ENCODE measurements at regions not wholly inside any gene's neighbourhood (a gene's known extent, or its start where the extent isn't known, plus 50 kb on each side); places are given as distances from the start of the nearest gene placed in this dataset.
A peak's percentile ranks its signal among the peaks of the same experiment; 100 is the strongest.
"Not testable (repeated sequence)": the region's sequence is repeated elsewhere in the genome, so short reads cannot be mapped to it uniquely, and the experiment has no call there.

DNA sequence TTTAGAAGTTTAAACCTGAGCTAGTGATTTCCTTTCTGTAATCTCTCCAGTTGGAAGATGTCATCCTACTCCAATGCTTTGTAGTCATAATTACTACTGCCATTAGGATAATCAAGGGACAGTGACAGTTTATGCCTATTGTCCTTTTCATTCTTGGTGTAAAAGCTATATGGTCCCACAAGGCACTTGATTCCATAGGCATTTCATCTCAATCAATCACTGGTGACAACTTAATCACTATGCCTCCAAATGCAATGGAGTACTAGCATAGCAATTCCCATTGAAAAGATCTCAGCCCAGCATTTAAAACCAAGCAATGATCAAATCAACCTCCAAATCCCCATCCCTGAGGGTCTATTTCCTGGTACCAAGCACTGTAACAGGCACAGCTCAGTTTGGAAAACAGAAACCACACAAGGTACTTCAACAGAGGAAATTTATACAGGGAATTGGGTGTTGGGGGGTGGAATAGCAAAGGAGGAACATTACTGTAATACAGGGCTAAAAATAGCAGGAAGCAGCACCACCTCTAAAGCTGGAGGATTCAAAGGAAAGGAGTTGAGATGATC is 51.0 kb downstream of the FHIP2A start:
- DNase-seq: no peak

DNA sequence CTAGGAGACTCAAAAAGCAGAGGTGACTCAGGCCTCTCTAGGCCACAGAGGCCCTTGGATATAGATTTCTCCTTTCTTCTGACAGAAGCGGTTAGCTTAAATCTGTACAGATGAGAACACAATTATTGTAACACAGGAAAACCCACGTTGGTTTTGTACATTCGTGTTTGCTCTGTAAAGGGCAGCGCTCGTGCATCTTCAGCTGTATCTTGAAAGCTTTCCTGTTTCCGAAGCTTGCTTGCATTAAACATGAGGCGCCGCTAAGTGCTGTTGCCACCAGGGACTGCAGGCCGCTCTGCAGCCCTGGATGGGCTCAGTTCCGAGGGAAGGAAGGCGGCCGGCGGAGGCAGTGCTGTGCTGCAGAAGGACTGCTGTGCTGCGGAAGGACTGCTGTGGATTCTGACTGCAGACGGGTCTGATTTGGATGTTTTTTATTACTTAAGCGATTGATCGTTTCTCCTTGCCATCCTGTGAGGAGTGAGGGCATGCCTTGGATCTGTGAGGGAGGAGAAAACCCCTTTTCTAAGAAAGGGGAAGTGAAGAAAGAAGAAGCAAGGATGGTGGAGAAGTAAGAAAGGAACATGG is 53.3 kb downstream of the FHIP2A start:
- no peak for DNase-seq

DNA sequence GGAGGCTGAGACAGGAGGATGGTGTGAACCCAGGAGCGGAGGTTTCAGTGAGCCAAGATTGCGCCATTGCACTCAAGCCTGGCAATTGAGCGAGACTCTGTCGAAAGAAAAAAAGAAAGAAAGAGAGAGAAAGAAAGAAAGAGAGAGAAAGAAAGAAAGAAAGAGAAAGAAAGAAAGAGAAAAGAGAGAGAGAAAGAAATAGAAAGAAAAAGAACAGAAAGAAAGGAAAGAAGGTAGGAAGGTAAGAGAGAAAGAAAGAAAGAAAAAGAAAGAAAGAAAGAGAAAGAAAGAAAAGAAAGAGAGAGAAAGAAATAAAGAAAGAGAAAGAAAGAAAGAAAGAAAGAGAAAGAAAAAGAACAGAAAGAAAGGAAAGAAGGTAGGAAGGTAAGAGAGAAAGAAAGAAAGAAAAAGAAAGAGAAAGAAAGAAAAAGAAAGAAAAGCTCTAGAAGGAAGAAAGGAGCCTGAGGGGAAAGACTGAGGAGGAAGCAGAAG is 54.1 kb downstream of the FHIP2A start:
- not testable (repeated sequence) for DNase-seq

DNA sequence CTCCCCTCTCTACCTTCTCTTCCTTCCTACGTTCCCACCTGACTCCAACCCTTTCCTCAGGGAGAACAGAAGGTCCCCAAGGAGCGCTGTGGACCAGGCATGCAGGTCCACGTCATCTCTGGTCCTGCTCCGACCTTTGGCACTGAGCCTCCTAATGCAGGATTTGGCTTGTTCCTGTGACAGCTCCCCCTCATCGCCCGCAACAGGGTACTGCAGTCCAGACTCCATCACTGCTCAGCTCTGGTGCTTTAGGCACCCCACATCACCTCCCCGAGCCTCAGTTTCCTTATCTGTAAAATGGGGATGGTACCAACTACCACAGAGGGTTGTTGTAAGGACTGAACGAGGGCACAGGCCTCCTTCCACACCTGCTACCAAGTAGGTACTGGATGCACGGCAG is 54.6 kb downstream of the FHIP2A start:
- no peak for DNase-seq

DNA sequence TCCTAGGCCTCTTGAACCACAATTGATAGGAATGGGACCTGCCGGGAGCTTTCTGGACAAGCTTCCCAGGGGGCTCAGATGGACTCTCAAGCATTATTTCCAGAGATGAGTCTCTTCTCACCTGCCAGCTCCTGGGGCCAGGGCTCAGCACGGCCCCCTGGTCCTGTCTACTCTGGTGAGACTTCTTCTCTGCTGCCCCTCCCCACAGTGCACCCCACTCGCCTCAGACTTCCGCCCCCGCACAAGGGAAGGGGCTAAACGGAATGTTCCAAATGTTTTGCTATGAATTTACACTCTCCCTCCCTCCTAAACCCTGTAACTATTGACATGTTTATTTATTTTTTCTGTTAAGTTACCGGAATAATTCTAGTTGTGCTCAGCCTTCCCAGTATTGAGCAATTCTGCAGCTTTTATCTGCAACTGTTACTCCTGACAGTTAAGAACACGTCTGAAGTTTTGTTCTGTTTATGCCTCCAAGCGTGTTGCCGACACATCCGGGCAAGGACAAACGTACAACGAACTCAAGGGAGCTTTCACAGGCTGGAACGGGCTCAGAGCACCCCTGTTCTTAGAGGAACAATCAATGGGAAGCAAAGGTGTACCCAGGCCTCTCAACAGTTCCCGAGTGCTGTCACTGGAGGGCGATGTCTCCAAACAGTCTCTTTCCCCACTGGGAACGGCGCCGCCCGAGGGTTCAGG is 55.2 kb downstream of the FHIP2A start:
- no peak for DNase-seq

DNA sequence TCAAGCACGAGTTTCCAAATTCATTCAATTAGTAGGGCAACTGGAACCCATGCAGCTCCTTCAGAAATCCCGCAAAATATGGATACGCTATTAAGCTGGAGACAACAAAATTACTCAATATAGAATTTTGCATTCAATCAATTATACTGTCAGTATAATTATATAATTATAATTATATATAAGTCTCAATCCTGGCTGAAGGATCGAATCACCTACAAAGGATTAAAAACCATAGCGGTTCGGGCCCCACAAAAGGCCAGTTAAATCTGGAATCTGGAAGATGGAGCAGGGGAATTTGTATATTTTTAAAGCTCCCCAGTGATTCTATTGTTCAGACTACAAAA is 55.7 kb downstream of the FHIP2A start:
- peak; percentile 29 for DNase-seq

DNA sequence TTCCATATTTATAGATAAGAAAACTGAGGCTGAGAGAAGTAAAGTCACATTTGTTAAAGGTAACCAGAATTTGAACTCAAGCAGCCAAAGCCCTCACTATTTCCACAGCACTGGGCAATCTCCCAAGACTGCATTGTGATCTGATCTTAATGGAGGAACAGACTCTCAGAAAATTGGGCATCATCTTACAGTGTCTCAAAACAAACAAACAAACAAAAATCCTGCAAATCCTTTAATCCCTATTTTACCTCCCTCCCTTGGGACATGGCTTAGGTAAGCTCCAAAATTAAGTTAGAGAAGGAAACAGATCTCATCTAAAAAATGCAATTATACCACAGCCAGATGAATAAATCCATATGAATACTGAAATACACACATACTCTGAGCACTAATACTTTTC is 57.5 kb downstream of the FHIP2A start:
- DNase-seq: no peak

DNA sequence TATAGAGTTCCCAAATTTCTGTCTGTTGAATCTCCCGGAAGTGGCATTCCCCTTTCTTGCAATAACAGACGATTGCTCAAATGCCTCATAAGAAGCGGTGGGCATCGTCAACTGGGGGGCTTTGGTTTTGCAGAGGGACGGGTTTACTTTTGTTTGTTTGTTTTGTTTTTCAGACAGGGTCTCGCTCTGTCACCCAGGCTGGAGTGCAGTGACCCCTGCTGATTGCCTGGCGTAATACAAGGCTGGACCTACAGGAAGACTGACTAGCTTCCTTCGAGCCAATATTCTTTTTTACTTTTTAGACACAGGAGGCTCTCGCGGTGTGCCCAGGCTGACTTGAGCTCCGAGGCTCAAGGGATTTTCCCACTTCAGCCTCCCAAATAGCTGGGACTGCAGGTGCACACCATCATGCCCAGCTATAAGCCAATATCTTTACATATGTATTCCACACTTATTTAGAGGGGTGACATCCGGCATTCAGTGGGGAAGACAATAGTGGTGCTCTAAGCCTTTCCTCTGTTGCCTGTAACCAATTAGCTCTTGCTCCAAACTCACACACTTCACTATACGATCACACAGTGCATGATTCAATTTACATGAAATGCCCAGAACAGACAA is 58.1 kb downstream of the FHIP2A start:
- DNase-seq: no peak

DNA sequence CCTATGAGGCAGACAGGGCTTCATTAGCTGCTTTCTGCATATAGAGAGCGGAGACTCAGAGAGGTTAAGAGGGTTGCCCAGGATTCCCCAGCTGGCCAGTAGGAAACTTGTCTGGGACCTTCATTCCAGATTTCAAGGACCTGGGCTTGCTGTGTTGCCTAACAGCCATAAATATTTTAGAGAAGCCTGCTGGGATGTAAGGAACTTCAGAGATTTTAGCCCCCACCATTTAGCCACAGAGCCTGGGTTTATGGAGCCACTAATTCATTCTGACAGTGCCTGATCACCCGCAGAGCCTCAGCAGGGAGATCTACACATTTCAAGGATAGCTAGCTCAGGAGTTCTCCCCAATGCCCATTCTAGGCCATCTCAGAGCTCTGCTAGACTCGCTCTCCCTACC is 56.6 kb upstream of the TRUB1 start:
- no peak for DNase-seq

DNA sequence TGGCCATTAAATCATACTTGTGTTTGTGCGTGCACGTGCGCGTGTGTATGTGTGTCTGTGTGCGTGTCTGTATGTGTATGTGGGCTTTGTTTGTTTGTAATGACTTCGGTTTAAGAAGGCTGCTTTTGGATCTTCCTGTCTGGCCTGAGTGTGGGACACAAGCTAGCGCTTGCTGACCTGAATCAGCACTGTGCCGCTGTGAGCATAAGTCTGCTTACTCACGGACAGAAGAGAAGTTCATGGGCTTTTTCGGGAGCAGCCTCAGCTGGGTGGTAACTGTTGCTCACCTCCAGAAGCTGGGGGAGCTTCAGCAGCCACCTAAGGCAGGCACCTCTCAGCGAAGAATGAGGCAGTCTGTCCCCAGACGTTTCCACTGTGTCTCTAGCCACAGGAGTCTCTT is 56.1 kb upstream of the TRUB1 start:
- DNase-seq: no peak

DNA sequence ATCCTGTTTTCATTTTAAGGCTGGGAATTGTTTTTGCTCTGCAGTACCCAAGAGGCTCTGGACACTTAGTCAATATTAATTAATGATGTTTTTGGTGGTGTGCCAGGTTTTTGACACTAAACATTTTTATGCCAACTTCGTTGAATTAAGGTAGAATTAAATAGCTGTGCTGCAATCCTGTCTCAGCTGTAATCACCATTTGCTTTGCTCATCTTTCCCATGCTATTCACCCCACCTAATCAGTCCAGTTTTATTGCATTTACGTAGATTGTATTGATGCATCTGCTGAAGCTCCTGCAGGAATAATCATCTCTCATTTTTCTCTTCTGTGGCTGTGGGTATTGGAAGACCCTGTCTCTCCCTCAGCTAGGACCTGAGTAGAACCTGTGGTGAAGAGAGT is 52.6 kb upstream of the TRUB1 start:
- DNase-seq: no peak

All from NCI-H1436 treated with DMSO at 0.1 percent for 48 hours (cell line).